HCT116 (cell line): ENCODE measurements at regions not wholly inside any gene's neighbourhood (a gene's known extent, or its start where the extent isn't known, plus 50 kb on each side); places are given as distances from the start of the nearest gene placed in this dataset.
"Not testable (repeated sequence)": the region's sequence is repeated elsewhere in the genome, so short reads cannot be mapped to it uniquely, and the experiment has no call there.

Experiments
- ATAC-seq: fragments of 200-7000 bp; cut with Tn5 transposase; 2 replicates; pipeline ENCODE4 v1.9.1; 2020; ENCODE audit warnings: mild to moderate bottlenecking, moderate library complexity
- BruUV-seq: library from RNA; stranded (reverse); fragments of 400-500 nt; replicated peaks from 2 replicates; lab custom pipeline; 2021; lab: Mats Ljungman, UMichigan
- CTCF ChIA-PET: fragments of 300-600 bp; sonication (Branson Sonifier 250); formaldehyde crosslinking; loops from one replicate; lab custom pipeline; 2021; ENCODE audit warnings: antibody characterized with exemption; lab: Charles Lee
- POLR2A ChIA-PET: fragments of 300-600, 350-600 bp; sonication (Branson Sonifier 250); formaldehyde crosslinking; loops from one replicate; lab custom pipeline; 2021; ENCODE audit warnings: antibody characterized with exemption; lab: Charles Lee
- RAD21 ChIA-PET, 2 experiments: fragments of 300-600 bp; sonication (Branson Sonifier 250); formaldehyde crosslinking; loops; one replicate each; lab custom pipeline; 2023; ENCODE audit warnings: low total read pairs in 2 of 2; ENCODE audit not compliant: uncharacterized antibody in 2 of 2, unreplicated experiment in 2 of 2, low non-redundant PET in 1 of 2; lab: Charles Lee
- DNase-seq: peaks from one replicate; pipeline ENCODE4 v3.0.0-alpha.2; 2010; ENCODE audit warnings: low read depth, low spot score
- H2AFZ ChIP-seq: fragments of 200-600 bp; shearing (Covaris generic), sonication (generic); 2 replicates; pipeline ENCODE4 v1.6.1; 2017; ENCODE audit warnings: low read depth, mixed run types, mixed read lengths, antibody characterized with exemption, low read length; ENCODE audit not compliant: poor library complexity, severe bottlenecking
- H3K27ac ChIP-seq: 2 replicates; pipeline ENCODE4 v1.5.1; 2012; ENCODE audit warnings: low read depth, low read length
- H3K27me3 ChIP-seq: fragments of 200-600 bp; sonication (generic); 2 replicates; pipeline ENCODE4 v1.6.1; 2016; ENCODE audit warnings: mixed run types, low read length, mixed read lengths; ENCODE audit not compliant: insufficient read depth
- H3K36me3 ChIP-seq, 2 experiments: fragments of 200-500 bp in 1 of 2; fragments of 200-600 bp in 1 of 2; sonication (Bioruptor generic) in 1 of 2; sonication (generic) in 1 of 2; 2 replicates each; pipeline versions ENCODE4 v1.5.1 to v1.6.1; 2014 to 2016; ENCODE audit warnings: low read length in 2 of 2, inconsistent platforms in 1 of 2, mixed read lengths in 1 of 2, mixed run types in 1 of 2; ENCODE audit not compliant: insufficient read depth in 2 of 2, control insufficient read depth in 1 of 2
- H3K4me1 ChIP-seq, 2 experiments: fragments of 200-600 bp in 1 of 2; sonication (generic) in 1 of 2; 2 replicates each; pipeline versions ENCODE4 v1.5.1 to v1.6.1; 2012 to 2017; ENCODE audit warnings: low read length in 2 of 2, inconsistent platforms in 1 of 2, mild to moderate bottlenecking in 1 of 2, mixed read lengths in 1 of 2, mixed run types in 1 of 2, moderate library complexity in 1 of 2; ENCODE audit not compliant: insufficient read depth in 2 of 2, control insufficient read depth in 1 of 2
- H3K4me2 ChIP-seq: fragments of 200-600 bp; sonication (generic); 2 replicates; pipeline ENCODE4 v1.6.1; 2017; ENCODE audit warnings: mixed run types, low read length, mixed read lengths
- H3K4me3 ChIP-seq, 2 experiments: fragments of 200-600 bp in 1 of 2; sonication (generic) in 1 of 2; replicated peaks in 1 of 2; 2 replicates each; pipeline ENCODE4 v1.5.1; 2011 to 2016; ENCODE audit warnings: low read length in 2 of 2, control low read depth in 1 of 2, low read depth in 1 of 2, mild to moderate bottlenecking in 1 of 2, mixed read lengths in 1 of 2, mixed run types in 1 of 2
- H3K79me2 ChIP-seq: fragments of 200-600 bp; sonication (generic); 2 replicates; pipeline ENCODE4 v1.6.1; 2017; ENCODE audit warnings: mild to moderate bottlenecking, mixed run types, low read length, moderate library complexity, mixed read lengths; ENCODE audit not compliant: insufficient read depth
- H3K9ac ChIP-seq: fragments of 200-600 bp; sonication (generic); 2 replicates; pipeline ENCODE4 v1.6.1; 2016; ENCODE audit warnings: low read length, mixed read lengths
- H3K9me2 ChIP-seq: fragments of 200-600 bp; sonication (generic), shearing (Covaris generic); 2 replicates; pipeline ENCODE4 v1.6.1; 2017; ENCODE audit warnings: mixed run types, mild to moderate bottlenecking, moderate library complexity; ENCODE audit not compliant: insufficient read depth
- H3K9me3 ChIP-seq, 2 experiments: fragments of 200-500 bp in 1 of 2; fragments of 200-600 bp in 1 of 2; sonication (Bioruptor generic) in 1 of 2; sonication (generic) in 1 of 2; 2 replicates each; pipeline ENCODE4 v1.6.1; 2014 to 2017; ENCODE audit warnings: low read length in 2 of 2, mixed read lengths in 2 of 2, inconsistent platforms in 1 of 2, low read depth in 1 of 2, mild to moderate bottlenecking in 1 of 2, mixed run types in 1 of 2, moderate library complexity in 1 of 2; ENCODE audit not compliant: control insufficient read depth in 1 of 2, insufficient read depth in 1 of 2
- H4K20me1 ChIP-seq: fragments of 200-600 bp; sonication (generic), shearing (Covaris generic); 2 replicates; pipeline ENCODE4 v1.6.1; 2017; ENCODE audit warnings: mixed run types, mild to moderate bottlenecking, moderate library complexity; ENCODE audit not compliant: insufficient read depth
- intact Hi-C: fragments of 100-400 bp; cut with micrococcal nuclease; formaldehyde crosslinking; loops from 2 replicates; pipeline ENCODE4 v1.10.0; 2022

DNA sequence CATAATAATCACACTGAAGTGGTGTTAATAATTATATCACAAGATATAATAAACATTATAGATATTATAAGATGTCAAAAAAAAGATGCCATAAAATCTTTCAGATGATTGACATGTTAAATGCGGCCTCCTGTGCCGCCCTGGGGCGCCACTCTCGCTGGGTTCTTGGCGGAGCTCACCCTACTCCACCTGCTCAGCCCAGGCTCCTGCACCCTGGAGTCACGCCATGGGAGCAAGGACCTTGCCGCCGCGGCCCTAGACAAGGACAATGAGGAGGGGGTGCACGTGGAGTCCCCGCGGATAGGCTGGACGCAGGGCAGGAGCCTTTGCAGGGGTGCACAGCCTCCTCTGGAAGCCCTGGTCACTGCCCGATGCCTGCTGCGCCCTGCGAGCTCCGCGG, 77.5 kb upstream of the ZNF337 start:
- H4K20me1 ChIP-seq, DNase-seq, ATAC-seq, H2AFZ ChIP-seq, H3K27ac ChIP-seq, H3K9me3 ChIP-seq, H3K79me2 ChIP-seq, CTCF ChIA-PET, H3K27me3 ChIP-seq, H3K4me2 ChIP-seq, H3K4me3 ChIP-seq, H3K9me2 ChIP-seq, H3K36me3 ChIP-seq, H3K9ac ChIP-seq, BruUV-seq, POLR2A ChIA-PET, H3K4me1 ChIP-seq, RAD21 ChIA-PET, intact Hi-C loops: not testable (repeated sequence)

DNA sequence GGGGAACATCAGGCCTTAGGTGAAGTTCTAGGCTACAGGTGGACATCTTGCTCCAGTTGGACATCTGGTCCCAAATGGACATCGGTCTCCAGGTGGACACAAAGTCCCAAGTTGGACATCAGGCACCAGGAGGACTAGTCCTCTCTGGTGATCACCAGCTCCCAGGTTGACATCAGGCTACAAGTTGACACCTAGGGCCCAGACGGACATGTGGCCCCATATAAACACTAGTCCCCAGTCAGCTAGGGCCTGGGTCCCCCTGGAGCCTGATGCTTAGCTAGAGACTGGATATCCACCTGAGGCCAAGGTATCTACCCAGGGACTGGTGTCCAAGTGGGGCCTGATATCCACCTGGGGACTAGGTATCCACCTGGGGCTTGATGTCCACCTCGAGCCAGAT, 75.8 kb upstream of the ZNF337 start:
- H3K27ac ChIP-seq, H3K4me2 ChIP-seq, intact Hi-C loops, H3K27me3 ChIP-seq, ATAC-seq, H3K4me1 ChIP-seq, H3K9me2 ChIP-seq, H4K20me1 ChIP-seq, H3K9ac ChIP-seq, H2AFZ ChIP-seq, BruUV-seq, CTCF ChIA-PET, RAD21 ChIA-PET, H3K9me3 ChIP-seq, H3K79me2 ChIP-seq, H3K4me3 ChIP-seq, DNase-seq, H3K36me3 ChIP-seq, POLR2A ChIA-PET: not testable (repeated sequence)

DNA sequence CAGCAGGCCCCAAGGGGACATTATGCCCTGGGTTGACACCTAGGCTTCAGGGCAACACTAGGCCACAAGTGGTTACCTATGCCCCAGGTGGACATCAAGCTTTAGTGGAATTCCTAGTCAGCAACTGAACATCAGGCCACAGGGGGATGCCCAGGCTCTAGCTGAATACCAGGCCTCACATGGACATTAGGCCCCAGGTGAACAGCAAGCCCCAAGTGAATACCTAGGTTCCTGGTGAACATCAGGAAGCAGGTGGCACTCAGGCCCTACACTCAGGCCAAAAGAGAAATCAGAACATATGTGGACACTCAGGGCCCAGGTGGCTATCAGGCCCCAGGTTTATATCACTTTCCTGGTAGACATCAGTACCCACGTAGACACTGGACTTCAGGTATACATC, 75.2 kb upstream of the ZNF337 start:
- RAD21 ChIA-PET, intact Hi-C loops, H3K9ac ChIP-seq, H3K4me3 ChIP-seq, DNase-seq, H4K20me1 ChIP-seq, H3K27me3 ChIP-seq, BruUV-seq, H3K27ac ChIP-seq, ATAC-seq, H3K9me2 ChIP-seq, H3K79me2 ChIP-seq, H3K4me1 ChIP-seq, CTCF ChIA-PET, H3K36me3 ChIP-seq, H3K9me3 ChIP-seq, H2AFZ ChIP-seq, POLR2A ChIA-PET, H3K4me2 ChIP-seq: not testable (repeated sequence)
